ENCODE measurements at regions not wholly inside any gene's neighbourhood (a gene's known extent, or its start where the extent isn't known, plus 50 kb on each side); places are given as distances from the start of the nearest gene placed in this dataset.

GRCh38 chr1:165025805-165026204 lies 330.7 kb downstream of the LMX1A start:
- TF ChIP-seq CTCF (IDR thresholded peaks at IDR 0.05) = no peak
- no peak for TF ChIP-seq EZH2 (IDR thresholded peaks at IDR 0.05)
